MCF 10A (cell line): ENCODE measurements at regions not wholly inside any gene's neighbourhood (a gene's known extent, or its start where the extent isn't known, plus 50 kb on each side); places are given as distances from the start of the nearest gene placed in this dataset.

ENCODE experiments used
- BruUV-seq: library from RNA; stranded (reverse); fragments of 400-500 nt; replicated peaks from 2 replicates; lab custom pipeline; 2021; lab: Mats Ljungman, UMichigan
- CTCF ChIA-PET: fragments of 300-600 bp; sonication (Branson Sonifier 250); formaldehyde crosslinking; extraction: SDS; loops from one replicate; lab custom pipeline; 2021; ENCODE audit warnings: antibody characterized with exemption, inconsistent platforms; lab: Yijun Ruan, JAX
- POLR2A ChIA-PET: fragments of 300-600, 350-650 bp; sonication (Branson Sonifier 250); formaldehyde crosslinking; extraction: SDS; loops from one replicate; lab custom pipeline; 2020; ENCODE audit warnings: antibody characterized with exemption, inconsistent platforms; lab: Yijun Ruan, JAX
- DNase-seq: peaks from one replicate; pipeline ENCODE4 v3.0.0-alpha.2; 2018; ENCODE audit not compliant: unreplicated experiment
- H3K27ac Mint-ChIP-seq: one replicate; pipeline ENCODE4 v1.8.0; 2022; ENCODE audit warnings: mild to moderate bottlenecking, low read depth, mixed read lengths; ENCODE audit not compliant: unreplicated experiment
- H3K27me3 Mint-ChIP-seq: one replicate; pipeline ENCODE4 v1.8.0; 2022; ENCODE audit warnings: mixed read lengths; ENCODE audit not compliant: insufficient read depth, unreplicated experiment
- H3K36me3 Mint-ChIP-seq: one replicate; pipeline ENCODE4 v1.8.0; 2022; ENCODE audit warnings: mild to moderate bottlenecking, moderate library complexity, mixed read lengths; ENCODE audit not compliant: insufficient read depth, unreplicated experiment
- H3K4me1 Mint-ChIP-seq: one replicate; pipeline ENCODE4 v1.8.0; 2022; ENCODE audit warnings: mixed read lengths; ENCODE audit not compliant: insufficient read depth, unreplicated experiment
- H3K4me3 Mint-ChIP-seq: one replicate; pipeline ENCODE4 v1.8.0; 2022; ENCODE audit warnings: mild to moderate bottlenecking, moderate library complexity, mixed read lengths; ENCODE audit not compliant: unreplicated experiment
- H3K9me3 Mint-ChIP-seq: one replicate; pipeline ENCODE4 v1.8.0; 2022; ENCODE audit warnings: mixed read lengths; ENCODE audit not compliant: unreplicated experiment
- CTCF ChIP-seq: fragments of 200-600 bp; IDR thresholded peaks from one replicate; pipeline ENCODE4 v1.8.0; 2022; ENCODE audit warnings: antibody characterized with exemption, mild to moderate bottlenecking; ENCODE audit not compliant: unreplicated experiment
- intact Hi-C: fragments of 100-400 bp; cut with micrococcal nuclease; formaldehyde crosslinking; loops from 2 replicates; pipeline ENCODE4 v1.14.1; 2022

- no peaks in the 10 kb centered on the region for H3K27me3 Mint-ChIP-seq
- intact Hi-C loops = no loop called here
- no peak for DNase-seq
- TF ChIP-seq CTCF = no peak
- no peaks in the 10 kb centered on the region for H3K36me3 Mint-ChIP-seq
- no peak overlapping the region for H3K4me3 Mint-ChIP-seq
- no TSS peak for BruUV-seq
- POLR2A ChIA-PET = interaction anchor here (0.5 to 0.9 kb wide), 3 partner anchors 11 to 196 kb away, joined by 3 to 5 read pairs (median 3); no protein-coding TSS in a partner anchor
- H3K27ac Mint-ChIP-seq = no peak overlapping the region
- CTCF ChIA-PET = interaction anchor here (0.6 kb wide), 1 partner anchor 522 kb away, joined by 3 read pairs; no protein-coding TSS in a partner anchor
- H3K4me1 Mint-ChIP-seq = no peaks in the 10 kb centered on the region
- H3K9me3 Mint-ChIP-seq = no peaks in the 10 kb centered on the region
Measured at GRCh38 chr11:121844016-121844415, 272.0 kb downstream of the BLID start.

- intact Hi-C loops = no loop called here
- no peaks in the 10 kb centered on the region for H3K4me1 Mint-ChIP-seq
Measured at GRCh38 chr11:121842192-121842585, 273.8 kb downstream of the BLID start.

GRCh38 chr11:121841487-121842191, 274.4 kb downstream of the BLID start:
- no peaks in the 10 kb centered on the region for H3K27me3 Mint-ChIP-seq
- CTCF ChIA-PET = no interaction called here

More at GRCh38 chr11:121842192-121842585, 273.8 kb downstream of the BLID start:
- POLR2A ChIA-PET = interaction anchor here (0.7 kb wide), 1 partner anchor 22 kb away, joined by 3 read pairs; no protein-coding TSS in a partner anchor
- Mint-ChIP-seq H3K27me3 (no peaks in the 10 kb centered on the region), H3K9me3 (peaks cover 8% of the 10 kb centered on the region), H3K36me3 (no peaks in the 10 kb centered on the region), H3K27ac (no peak overlapping the region), H3K4me3 (no peak overlapping the region)
- TF ChIP-seq CTCF = no peak
- BruUV-seq = no TSS peak
- CTCF ChIA-PET = no interaction called here
- no peak for DNase-seq

More at GRCh38 chr11:121841487-121842191, 274.4 kb downstream of the BLID start:
- H3K4me3 Mint-ChIP-seq = no peak overlapping the region
- no TSS peak for BruUV-seq
- no peak overlapping the region for H3K27ac Mint-ChIP-seq
- peaks cover 8% of the 10 kb centered on the region for H3K9me3 Mint-ChIP-seq
- intact Hi-C loops = no loop called here
- H3K4me1 Mint-ChIP-seq = no peaks in the 10 kb centered on the region
- no peaks in the 10 kb centered on the region for H3K36me3 Mint-ChIP-seq
- POLR2A ChIA-PET = interaction anchor here (0.7 kb wide), 1 partner anchor 23 kb away, joined by 3 read pairs; no protein-coding TSS in a partner anchor
- TF ChIP-seq CTCF = no peak
- no peak for DNase-seq
